DND-41 (cell line): ENCODE measurements at regions not wholly inside any gene's neighbourhood (a gene's known extent, or its start where the extent isn't known, plus 50 kb on each side); places are given as distances from the start of the nearest gene placed in this dataset.

ENCODE experiments used
- ATAC-seq: fragments of 200-7000 bp; cut with Tn5 transposase; 3 replicates; pipeline ENCODE4 v1.9.1; 2021; ENCODE audit warnings: low read depth; ENCODE audit not compliant: insufficient read depth
- DNase-seq: peaks from one replicate; pipeline ENCODE4 v3.0.0-alpha.2; 2020
- H2AFZ ChIP-seq: 2 replicates; pipeline ENCODE4 v1.6.0; 2012; ENCODE audit warnings: low read depth, low read length
- H3K27ac ChIP-seq: 2 replicates; pipeline ENCODE4 v1.5.1; 2012; ENCODE audit warnings: low read length, inconsistent platforms
- H3K27me3 ChIP-seq: fragments of 200-600 bp; sonication (generic); 2 replicates; pipeline ENCODE4 v1.6.0; 2012; ENCODE audit warnings: low read length, mild to moderate bottlenecking, inconsistent platforms; ENCODE audit not compliant: insufficient read depth, poor library complexity
- H3K36me3 ChIP-seq: 2 replicates; pipeline ENCODE4 v1.5.1; 2012; ENCODE audit warnings: low read length, inconsistent platforms; ENCODE audit not compliant: insufficient read depth
- H3K4me1 ChIP-seq: 2 replicates; pipeline ENCODE4 v1.5.1; 2012; ENCODE audit warnings: mild to moderate bottlenecking, low read length; ENCODE audit not compliant: insufficient read depth
- H3K4me2 ChIP-seq: 2 replicates; pipeline ENCODE4 v1.6.0; 2012; ENCODE audit warnings: mild to moderate bottlenecking, moderate library complexity, low read length, inconsistent platforms; ENCODE audit not compliant: insufficient read depth
- H3K4me3 ChIP-seq, 2 experiments: fragments of 200-600 bp in 1 of 2; shearing (Covaris generic) in 1 of 2; 2 replicates each; pipeline ENCODE4 v1.5.1; 2012 to 2016; ENCODE audit warnings: inconsistent platforms in 2 of 2, low read length in 2 of 2, mild to moderate bottlenecking in 2 of 2, low read depth in 1 of 2, moderate library complexity in 1 of 2
- H3K79me2 ChIP-seq: 2 replicates; pipeline ENCODE4 v1.6.0; 2012; ENCODE audit warnings: low read length, inconsistent platforms; ENCODE audit not compliant: insufficient read depth
- H3K9ac ChIP-seq: 2 replicates; pipeline ENCODE4 v1.6.0; 2012; ENCODE audit warnings: low read depth, mild to moderate bottlenecking, inconsistent platforms, low read length, moderate library complexity
- H3K9me3 ChIP-seq: 2 replicates; pipeline ENCODE4 v1.5.1; 2012; ENCODE audit warnings: low read length, moderate library complexity, mild to moderate bottlenecking, inconsistent platforms; ENCODE audit not compliant: insufficient read depth, severe bottlenecking
- H4K20me1 ChIP-seq: 2 replicates; pipeline ENCODE4 v1.6.0; 2012; ENCODE audit warnings: low read length; ENCODE audit not compliant: insufficient read depth
- EZH2 ChIP-seq: IDR thresholded peaks from 3 replicates; pipeline ENCODE4 v1.6.1; 2012; ENCODE audit warnings: borderline replicate concordance, low read depth, mild to moderate bottlenecking, moderate library complexity, low read length, inconsistent platforms; ENCODE audit not compliant: severe bottlenecking
- TF ChIP-seq, protein P1 (sequence below): IDR thresholded peaks from 2 replicates; pipeline ENCODE4 v1.5.1; 2012; ENCODE audit warnings: borderline replicate concordance, low read length, moderate library complexity, mild to moderate bottlenecking; ENCODE audit not compliant: poor library complexity, severe bottlenecking; ENCODE audit errors: extremely low read depth

- peaks cover 15% of the 10 kb centered on the region for H3K9me3 ChIP-seq
- H3K27me3 ChIP-seq, result peaks cover 15% of the 10 kb centered on the region
- H3K27ac ChIP-seq, result no peak overlapping the region
- DNase-seq, result no peak
- no peak for ATAC-seq
- no peaks in the 10 kb centered on the region for H3K4me1 ChIP-seq
- no peak overlapping the region for H3K4me2 ChIP-seq
- no peak overlapping the region for H2AFZ ChIP-seq
- no peaks in the 10 kb centered on the region for H3K36me3 ChIP-seq
- H3K79me2 ChIP-seq, result no peaks in the 10 kb centered on the region
- H4K20me1 ChIP-seq, result no peaks in the 10 kb centered on the region
- TF ChIP-seq EZH2, result no peak
- TF ChIP-seq, protein P1, sequence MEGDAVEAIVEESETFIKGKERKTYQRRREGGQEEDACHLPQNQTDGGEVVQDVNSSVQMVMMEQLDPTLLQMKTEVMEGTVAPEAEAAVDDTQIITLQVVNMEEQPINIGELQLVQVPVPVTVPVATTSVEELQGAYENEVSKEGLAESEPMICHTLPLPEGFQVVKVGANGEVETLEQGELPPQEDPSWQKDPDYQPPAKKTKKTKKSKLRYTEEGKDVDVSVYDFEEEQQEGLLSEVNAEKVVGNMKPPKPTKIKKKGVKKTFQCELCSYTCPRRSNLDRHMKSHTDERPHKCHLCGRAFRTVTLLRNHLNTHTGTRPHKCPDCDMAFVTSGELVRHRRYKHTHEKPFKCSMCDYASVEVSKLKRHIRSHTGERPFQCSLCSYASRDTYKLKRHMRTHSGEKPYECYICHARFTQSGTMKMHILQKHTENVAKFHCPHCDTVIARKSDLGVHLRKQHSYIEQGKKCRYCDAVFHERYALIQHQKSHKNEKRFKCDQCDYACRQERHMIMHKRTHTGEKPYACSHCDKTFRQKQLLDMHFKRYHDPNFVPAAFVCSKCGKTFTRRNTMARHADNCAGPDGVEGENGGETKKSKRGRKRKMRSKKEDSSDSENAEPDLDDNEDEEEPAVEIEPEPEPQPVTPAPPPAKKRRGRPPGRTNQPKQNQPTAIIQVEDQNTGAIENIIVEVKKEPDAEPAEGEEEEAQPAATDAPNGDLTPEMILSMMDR, result no peak
- H3K9ac ChIP-seq, result no peak overlapping the region
- H3K4me3 ChIP-seq, result no peak overlapping the region
Measured at GRCh38 chr17:73819440-73820395, 175.5 kb upstream of the SDK2 start.

DNA sequence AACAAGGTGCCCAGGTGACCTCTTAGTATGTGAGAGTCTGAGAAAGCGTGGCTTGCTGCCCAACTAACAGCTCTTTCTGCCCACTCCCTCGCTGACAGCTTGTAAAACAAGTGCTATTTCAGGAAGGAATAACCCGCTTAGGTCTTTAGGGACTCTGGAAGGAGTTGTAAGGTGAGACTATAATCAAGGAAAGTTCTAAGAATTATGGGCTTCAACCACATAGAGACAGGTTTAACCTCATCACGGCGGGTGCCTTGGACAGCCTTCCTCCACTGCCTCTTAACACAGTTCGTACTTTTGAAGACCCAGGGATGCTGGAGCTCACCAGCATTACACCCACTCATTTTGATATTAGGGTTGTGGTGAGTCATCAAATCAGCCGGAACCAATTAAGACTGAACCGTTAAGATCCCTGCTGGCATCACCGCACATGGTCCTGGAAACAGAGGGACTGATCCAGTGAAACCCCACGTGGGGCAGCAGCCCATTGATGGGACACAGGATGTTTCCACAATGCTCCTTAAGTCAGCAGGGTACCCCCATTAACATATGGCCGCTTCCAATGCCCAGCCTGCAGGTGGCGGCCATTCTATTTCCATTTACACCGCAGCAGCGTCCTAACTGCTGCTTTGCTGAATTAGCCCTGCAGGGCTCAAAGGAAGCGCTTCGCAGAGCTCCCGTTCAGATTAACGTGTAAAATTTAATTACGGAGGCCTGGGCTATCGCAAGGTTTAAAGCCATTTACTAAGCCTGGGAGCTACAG lies 176.6 kb upstream of the SDK2 start:
- Histone ChIP-seq H3K9ac (no peak overlapping the region), H3K9me3 (peaks cover 15% of the 10 kb centered on the region), H3K4me2 (no peak overlapping the region), H3K27ac (no peak overlapping the region), H4K20me1 (no peaks in the 10 kb centered on the region), H3K4me1 (no peaks in the 10 kb centered on the region), H3K36me3 (no peaks in the 10 kb centered on the region), H2AFZ (no peak overlapping the region), H3K79me2 (no peaks in the 10 kb centered on the region), H3K4me3 (no peak overlapping the region), H3K27me3 (peaks cover 15% of the 10 kb centered on the region)
- ATAC-seq, result no peak
- no peak for DNase-seq
- TF ChIP-seq EZH2, result no peak
- TF ChIP-seq, protein P1, result no peak

GRCh38 chr17:73821665-73822064 lies 177.4 kb upstream of the SDK2 start:
- peaks cover 15% of the 10 kb centered on the region for H3K9me3 ChIP-seq
- no peak overlapping the region for H3K4me3 ChIP-seq
- no peaks in the 10 kb centered on the region for H3K79me2 ChIP-seq
- no peak overlapping the region for H3K9ac ChIP-seq
- no peaks in the 10 kb centered on the region for H4K20me1 ChIP-seq
- H3K4me1 ChIP-seq, result no peaks in the 10 kb centered on the region
- no peak for TF ChIP-seq EZH2
- TF ChIP-seq, protein P1, result no peak
- H2AFZ ChIP-seq, result no peak overlapping the region
- ATAC-seq (no peak), DNase-seq (no peak)
- no peaks in the 10 kb centered on the region for H3K36me3 ChIP-seq
- no peak overlapping the region for H3K4me2 ChIP-seq
- H3K27ac ChIP-seq, result no peak overlapping the region
- peaks cover 15% of the 10 kb centered on the region for H3K27me3 ChIP-seq
